ENCODE measurements at regions not wholly inside any gene's neighbourhood (a gene's known extent, or its start where the extent isn't known, plus 50 kb on each side); places are given as distances from the start of the nearest gene placed in this dataset.

DNA sequence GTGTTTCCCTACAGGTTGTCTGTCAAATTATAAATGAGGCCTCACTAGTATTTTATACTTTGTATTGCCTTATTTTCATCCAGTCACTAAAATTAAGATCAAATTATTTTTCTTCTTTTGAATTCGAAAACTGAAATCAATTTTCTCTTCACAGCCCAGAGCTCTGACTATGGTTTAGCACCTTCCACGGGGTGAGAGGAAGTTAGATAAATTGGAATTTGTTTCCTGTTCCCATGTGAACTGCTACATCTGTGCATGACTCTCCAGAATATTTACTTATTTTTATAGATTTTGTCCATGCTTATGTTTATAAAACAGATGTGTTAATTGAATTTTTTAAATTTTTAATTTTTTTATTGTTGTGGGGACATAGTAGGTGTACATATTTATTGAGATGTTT is 656.5 kb downstream of the IRS1 start:
- no peak for DNase-seq

DNA sequence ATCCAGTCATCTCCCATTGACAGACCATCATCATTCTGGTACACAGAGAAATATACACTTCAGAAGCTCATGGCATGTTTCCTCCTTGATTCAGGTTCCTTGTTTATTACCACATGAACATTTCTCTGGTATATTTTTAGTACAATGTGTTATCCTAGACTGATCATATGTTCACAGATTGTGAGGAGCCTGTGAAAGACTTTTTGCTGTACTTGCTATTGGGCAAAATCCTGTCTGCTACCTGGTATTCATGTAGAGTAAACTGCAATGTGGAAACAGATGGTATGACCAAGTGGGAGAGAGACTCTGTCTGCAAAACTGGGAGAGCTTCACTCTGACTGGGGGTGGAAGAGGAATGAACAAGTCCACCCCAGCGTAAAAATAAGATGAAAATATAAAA is 657.2 kb downstream of the IRS1 start:
- DNase-seq: no peak

GRCh38 chr2:226140594-226140993 is 659.0 kb downstream of the IRS1 start:
- DNase-seq: no peak

- no peak for DNase-seq
Observed at GRCh38 chr2:226139759-226140158, 659.9 kb downstream of the IRS1 start.

DNA sequence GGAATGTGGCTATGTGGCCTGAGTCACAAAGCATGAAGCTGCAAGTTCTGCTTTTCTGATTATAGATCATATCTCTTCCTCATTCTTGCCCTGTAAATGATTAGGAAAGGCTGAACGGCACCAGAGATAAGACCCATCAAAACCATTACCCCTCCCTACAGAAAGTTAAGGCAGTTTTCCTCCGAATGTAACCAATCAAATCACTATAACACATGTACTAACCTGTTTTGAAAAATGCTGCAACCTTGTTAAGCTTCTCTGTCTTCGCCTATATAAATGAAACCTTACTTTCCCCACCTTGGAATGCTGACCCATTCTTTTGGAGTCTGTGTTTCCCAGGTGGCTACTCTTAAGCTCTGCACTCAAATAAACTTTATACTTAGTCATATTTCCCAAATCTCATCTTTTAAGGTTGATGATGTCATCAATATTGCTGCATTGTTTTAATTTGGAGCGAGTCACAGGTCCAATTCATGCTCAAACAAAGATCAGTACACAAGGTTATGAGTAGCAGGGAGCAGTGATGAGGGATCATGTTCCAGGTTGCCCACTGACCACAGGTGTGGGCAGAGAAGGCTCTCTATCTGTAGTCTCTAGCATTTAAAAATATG is 662.3 kb downstream of the IRS1 start:
- DNase-seq: no peak

GRCh38 chr2:226136739-226137138 is 662.9 kb downstream of the IRS1 start:
- DNase-seq: no peak

GRCh38 chr2:226135861-226136548 is 663.6 kb downstream of the IRS1 start:
- no peak for DNase-seq

DNA sequence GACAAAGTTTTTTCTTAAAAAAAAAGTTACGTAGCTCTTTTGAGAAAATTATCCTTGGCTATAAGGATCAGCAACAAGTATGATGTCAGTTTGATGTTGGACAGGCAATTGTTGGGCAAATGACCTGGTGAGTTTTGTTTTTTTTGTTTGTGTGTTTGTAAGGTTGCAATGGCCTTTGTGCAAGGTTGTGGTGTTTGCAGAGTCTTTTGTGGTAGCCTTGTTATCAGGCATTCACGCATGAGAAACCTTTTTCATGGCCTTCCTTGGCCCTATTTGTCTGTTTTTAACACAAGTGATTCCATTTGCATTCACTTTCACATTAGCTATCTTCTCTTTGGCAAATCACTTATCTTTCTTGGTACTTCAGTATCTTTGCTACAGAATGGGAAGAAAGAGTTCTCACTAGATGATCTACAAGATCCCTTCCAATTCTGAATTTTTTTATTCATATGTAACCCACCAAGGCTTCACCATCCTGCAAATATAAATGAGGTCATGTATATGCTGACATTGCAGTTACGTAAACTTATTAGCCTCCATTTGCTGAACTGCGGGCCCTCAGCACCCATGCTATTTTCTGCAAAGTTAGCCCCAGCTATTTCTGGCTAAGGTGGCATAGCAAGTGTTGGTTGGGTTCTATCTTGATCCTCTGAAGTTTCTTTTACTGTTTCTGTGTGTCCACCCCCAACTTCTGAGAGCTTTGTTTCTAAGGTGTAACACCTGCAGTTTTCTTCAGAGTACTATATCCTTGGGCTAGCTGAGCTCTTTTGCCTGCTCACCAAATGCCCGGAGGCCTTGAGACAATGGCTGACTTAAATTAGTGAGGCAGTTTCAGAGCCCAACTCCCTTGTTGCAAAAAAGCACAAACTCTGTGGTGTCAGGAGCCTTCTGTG is 667.1 kb downstream of the IRS1 start:
- no peak for DNase-seq

DNA sequence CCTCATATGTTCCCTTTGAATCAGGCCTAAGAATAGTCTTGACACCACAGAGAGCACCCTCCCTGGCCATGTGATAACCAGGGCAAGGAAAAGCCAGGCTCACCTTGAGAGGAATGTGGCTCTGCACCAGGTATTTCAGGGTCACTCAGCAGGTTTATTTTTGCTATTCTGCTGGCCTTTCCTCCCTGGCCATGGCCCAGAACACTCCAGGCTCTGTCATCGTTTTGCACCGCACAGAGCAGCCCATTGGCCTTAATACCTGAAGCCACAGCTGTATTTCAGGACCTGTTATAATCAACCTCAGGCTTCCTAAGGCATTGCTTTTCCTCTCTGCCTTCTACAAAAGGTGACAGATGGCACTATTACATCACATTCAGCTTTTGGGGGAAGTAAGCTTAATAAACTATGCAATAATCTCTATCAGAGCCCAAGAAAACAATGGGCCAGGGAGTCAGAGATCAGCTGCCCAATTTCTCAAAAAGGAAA is 668.3 kb downstream of the IRS1 start:
- DNase-seq: no peak

- no peak for DNase-seq
Observed at GRCh38 chr2:226130192-226130591, 669.4 kb downstream of the IRS1 start.

DNA sequence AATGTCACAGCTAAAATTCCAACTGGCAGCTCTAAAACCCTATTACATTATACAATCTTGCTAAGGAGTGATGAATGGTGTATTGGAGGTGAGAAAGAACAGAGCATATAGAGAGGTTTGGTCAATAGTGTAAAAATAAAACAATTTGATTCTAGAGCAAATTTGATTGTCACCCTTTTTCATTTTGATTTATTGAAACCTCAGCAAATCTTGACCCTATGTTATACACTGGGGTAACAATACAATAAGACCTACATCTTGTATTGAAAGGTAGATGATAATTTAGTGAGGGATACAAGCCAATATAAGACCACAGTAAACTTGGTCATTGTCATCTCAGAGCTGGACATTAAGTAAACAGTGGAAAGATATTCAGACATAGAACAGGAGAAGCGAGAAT is 671.9 kb downstream of the IRS1 start:
- DNase-seq: no peak

DNA sequence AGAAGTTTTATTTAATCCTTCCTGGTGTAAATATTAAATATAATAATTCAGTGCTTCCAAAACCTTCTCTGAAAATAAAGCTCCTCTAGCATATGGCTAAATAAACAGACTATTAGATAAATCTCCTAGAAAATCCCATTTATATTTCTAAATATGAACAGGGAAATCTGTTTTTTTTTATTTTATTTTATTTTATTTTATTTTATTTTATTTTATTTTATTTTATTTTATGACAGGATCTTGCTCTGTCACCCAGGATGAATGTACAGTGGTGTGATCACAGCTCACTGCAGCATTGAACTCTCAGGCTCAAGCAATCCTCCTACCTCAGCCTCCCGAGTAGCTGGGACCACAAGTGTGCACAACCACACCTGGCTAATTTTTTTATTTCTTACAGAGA is 673.5 kb downstream of the IRS1 start:
- no peak for DNase-seq

GRCh38 chr2:226125176-226125883 is 674.3 kb downstream of the IRS1 start:
- DNase-seq: no peak

- DNase-seq: no peak
Observed at GRCh38 chr2:226124548-226125011, 675.0 kb downstream of the IRS1 start.

- no peak for DNase-seq
Observed at GRCh38 chr2:226123300-226123699, 676.3 kb downstream of the IRS1 start.

DNA sequence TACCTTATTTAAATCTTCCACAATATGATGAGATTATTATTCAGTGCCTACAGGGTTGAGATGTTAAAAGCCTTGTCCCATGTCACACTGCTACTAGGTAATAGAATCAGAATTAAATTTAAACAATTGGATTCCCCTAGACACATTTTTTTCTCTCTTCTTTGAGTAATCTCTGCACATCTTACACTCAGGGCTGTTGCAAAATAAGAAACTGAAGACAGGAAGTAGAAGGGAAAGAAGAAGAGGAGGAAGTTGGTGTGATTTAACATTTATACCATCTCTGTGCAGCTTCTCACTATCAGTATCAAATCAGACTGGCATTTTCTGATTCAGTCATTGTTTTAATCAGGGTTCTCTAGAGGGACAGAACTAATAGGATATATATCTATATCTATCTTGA is 677.6 kb downstream of the IRS1 start:
- no peak for DNase-seq

- no peak for DNase-seq
Observed at GRCh38 chr2:226121046-226121738, 678.4 kb downstream of the IRS1 start.

GRCh38 chr2:226118471-226119429 is 680.9 kb downstream of the IRS1 start:
- no peak for DNase-seq

DNA sequence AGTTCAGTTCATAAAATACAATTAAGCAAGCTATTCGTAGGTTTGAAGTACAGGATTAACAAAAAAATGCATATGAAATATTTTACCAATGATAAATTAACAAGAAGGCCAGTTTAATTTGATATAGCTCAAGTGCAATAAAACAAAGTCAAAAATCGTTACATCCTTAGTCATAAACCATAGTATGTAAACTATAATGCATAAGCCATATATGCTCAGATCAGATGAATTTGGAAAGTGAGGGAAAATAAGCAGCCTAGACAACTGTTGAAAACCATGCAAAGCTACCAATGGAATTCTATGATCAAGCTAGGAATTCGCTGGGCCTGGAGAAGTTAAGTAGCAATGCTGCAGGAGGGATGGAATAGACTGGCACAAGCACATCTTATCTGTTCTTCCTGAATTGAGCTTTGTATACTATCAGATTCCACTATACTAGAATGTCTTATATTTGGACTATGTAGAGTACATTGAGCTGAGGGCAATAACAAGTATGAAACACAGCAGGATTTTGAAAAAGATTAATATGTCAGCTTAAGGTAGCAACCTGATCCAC is 682.0 kb downstream of the IRS1 start:
- no peak for DNase-seq

- DNase-seq: no peak
Observed at GRCh38 chr2:226116346-226116745, 683.3 kb downstream of the IRS1 start.

DNA sequence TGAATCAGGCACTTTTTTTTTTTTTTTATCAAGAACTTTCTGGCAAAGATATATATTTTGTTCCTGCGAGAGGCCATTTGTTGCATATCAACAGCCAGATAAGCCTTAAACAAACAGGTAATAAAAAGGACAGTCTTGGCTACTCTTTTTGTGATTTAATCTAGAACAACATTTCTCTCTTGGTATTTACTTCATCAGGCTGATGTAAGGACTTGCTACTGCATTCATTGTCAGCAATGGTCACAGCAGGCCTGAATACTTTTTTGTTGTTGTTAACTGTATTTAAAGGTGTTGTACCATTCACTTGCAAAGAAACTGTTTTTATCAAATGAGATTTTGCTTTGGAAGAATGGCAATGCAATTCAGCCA is 683.8 kb downstream of the IRS1 start:
- DNase-seq: no peak
